Neural cell (in vitro differentiated cells): ENCODE measurements at regions not wholly inside any gene's neighbourhood (a gene's known extent, or its start where the extent isn't known, plus 50 kb on each side); places are given as distances from the start of the nearest gene placed in this dataset.

Source experiments
- EP300 ChIP-seq: fragments of 450-650 bp; conservative IDR thresholded peaks from 2 replicates; pipeline ENCODE4 v1.6.1; 2014; ENCODE audit warnings: antibody characterized with exemption, mild to moderate bottlenecking, moderate library complexity; ENCODE audit not compliant: poor library complexity, severe bottlenecking
- EZH2 ChIP-seq: fragments of 200-600, 300-800 bp; shearing (Covaris generic), sonication (generic); IDR thresholded peaks from 2 replicates; pipeline ENCODE4 v1.6.1; 2014; ENCODE audit warnings: antibody characterized with exemption, low read length, borderline replicate concordance, mild to moderate bottlenecking; ENCODE audit not compliant: insufficient read depth, poor library complexity, severe bottlenecking
- RAD21 ChIP-seq: fragments of 450-650 bp; conservative IDR thresholded peaks from 2 replicates; pipeline ENCODE4 v1.6.1; 2014; ENCODE audit warnings: antibody characterized with exemption, mild to moderate bottlenecking, moderate library complexity
- TF ChIP-seq, protein P1 (sequence below): fragments of 450-650 bp; IDR thresholded peaks from 2 replicates; pipeline ENCODE4 v1.5.1; 2014; ENCODE audit warnings: antibody characterized with exemption, mild to moderate bottlenecking, moderate library complexity; ENCODE audit not compliant: poor library complexity, severe bottlenecking
- TF ChIP-seq, protein P2 (sequence below): IDR thresholded peaks from 2 replicates; pipeline ENCODE4 v1.6.1; 2012; ENCODE audit warnings: borderline replicate concordance

DNA sequence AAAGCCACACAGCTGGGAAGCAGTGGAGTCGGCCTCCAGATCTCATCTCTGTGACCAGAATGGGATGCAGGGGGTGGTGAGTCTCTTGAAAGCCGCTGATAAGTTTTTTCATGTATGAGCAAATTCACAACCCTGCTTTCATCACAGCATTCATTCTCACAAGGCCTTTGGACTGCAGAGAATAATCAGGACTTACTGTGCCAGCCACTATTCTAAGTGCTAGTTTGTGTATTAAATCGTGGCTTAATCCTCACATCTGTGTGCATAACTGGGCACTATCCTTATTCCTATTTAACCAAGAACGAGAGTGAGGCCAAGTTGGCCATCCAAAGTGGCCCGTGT lies 64.2 kb upstream of the POLG start:
- no peak for TF ChIP-seq EZH2
- TF ChIP-seq, protein P1, sequence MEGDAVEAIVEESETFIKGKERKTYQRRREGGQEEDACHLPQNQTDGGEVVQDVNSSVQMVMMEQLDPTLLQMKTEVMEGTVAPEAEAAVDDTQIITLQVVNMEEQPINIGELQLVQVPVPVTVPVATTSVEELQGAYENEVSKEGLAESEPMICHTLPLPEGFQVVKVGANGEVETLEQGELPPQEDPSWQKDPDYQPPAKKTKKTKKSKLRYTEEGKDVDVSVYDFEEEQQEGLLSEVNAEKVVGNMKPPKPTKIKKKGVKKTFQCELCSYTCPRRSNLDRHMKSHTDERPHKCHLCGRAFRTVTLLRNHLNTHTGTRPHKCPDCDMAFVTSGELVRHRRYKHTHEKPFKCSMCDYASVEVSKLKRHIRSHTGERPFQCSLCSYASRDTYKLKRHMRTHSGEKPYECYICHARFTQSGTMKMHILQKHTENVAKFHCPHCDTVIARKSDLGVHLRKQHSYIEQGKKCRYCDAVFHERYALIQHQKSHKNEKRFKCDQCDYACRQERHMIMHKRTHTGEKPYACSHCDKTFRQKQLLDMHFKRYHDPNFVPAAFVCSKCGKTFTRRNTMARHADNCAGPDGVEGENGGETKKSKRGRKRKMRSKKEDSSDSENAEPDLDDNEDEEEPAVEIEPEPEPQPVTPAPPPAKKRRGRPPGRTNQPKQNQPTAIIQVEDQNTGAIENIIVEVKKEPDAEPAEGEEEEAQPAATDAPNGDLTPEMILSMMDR = no peak
- no peak for TF ChIP-seq RAD21
- no peak for TF ChIP-seq EP300
- TF ChIP-seq, protein P2, sequence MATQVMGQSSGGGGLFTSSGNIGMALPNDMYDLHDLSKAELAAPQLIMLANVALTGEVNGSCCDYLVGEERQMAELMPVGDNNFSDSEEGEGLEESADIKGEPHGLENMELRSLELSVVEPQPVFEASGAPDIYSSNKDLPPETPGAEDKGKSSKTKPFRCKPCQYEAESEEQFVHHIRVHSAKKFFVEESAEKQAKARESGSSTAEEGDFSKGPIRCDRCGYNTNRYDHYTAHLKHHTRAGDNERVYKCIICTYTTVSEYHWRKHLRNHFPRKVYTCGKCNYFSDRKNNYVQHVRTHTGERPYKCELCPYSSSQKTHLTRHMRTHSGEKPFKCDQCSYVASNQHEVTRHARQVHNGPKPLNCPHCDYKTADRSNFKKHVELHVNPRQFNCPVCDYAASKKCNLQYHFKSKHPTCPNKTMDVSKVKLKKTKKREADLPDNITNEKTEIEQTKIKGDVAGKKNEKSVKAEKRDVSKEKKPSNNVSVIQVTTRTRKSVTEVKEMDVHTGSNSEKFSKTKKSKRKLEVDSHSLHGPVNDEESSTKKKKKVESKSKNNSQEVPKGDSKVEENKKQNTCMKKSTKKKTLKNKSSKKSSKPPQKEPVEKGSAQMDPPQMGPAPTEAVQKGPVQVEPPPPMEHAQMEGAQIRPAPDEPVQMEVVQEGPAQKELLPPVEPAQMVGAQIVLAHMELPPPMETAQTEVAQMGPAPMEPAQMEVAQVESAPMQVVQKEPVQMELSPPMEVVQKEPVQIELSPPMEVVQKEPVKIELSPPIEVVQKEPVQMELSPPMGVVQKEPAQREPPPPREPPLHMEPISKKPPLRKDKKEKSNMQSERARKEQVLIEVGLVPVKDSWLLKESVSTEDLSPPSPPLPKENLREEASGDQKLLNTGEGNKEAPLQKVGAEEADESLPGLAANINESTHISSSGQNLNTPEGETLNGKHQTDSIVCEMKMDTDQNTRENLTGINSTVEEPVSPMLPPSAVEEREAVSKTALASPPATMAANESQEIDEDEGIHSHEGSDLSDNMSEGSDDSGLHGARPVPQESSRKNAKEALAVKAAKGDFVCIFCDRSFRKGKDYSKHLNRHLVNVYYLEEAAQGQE = no peak
